Subcutaneous abdominal adipose tissue (tissue), 5 donors: ENCODE measurements at regions not wholly inside any gene's neighbourhood (a gene's known extent, or its start where the extent isn't known, plus 50 kb on each side); places are given as distances from the start of the nearest gene placed in this dataset.
"Not testable (repeated sequence)": the region's sequence is repeated elsewhere in the genome, so short reads cannot be mapped to it uniquely, and the experiment has no call there.

Experiments
- H3K27ac ChIP-seq: one replicate; pipeline ENCODE4 v1.7.0; 2013; ENCODE audit warnings: low read depth, mild to moderate bottlenecking, inconsistent platforms, low read length, moderate library complexity
- H3K27me3 ChIP-seq, 5 donors: one replicate each; pipeline ENCODE4 v1.7.0; 2013; ENCODE audit warnings: low read length in 5 of 5, inconsistent platforms in 1 of 5; ENCODE audit not compliant: control insufficient read depth in 5 of 5, insufficient read depth in 4 of 5
- H3K36me3 ChIP-seq, 5 donors: one replicate each; pipeline ENCODE4 v1.7.0; 2013; ENCODE audit warnings: low read length in 5 of 5; ENCODE audit not compliant: control insufficient read depth in 5 of 5, insufficient read depth in 5 of 5
- H3K4me1 ChIP-seq, 5 donors: one replicate each; pipeline ENCODE4 v1.7.0; 2013; ENCODE audit warnings: low read length in 5 of 5, mild to moderate bottlenecking in 3 of 5, moderate library complexity in 1 of 5; ENCODE audit not compliant: control insufficient read depth in 5 of 5, insufficient read depth in 5 of 5
- H3K4me3 ChIP-seq, 5 donors: one replicate each; pipeline ENCODE4 v1.7.0; 2013; ENCODE audit warnings: low read length in 5 of 5, low read depth in 1 of 5
- H3K9ac ChIP-seq, 5 donors: one replicate each; pipeline ENCODE4 v1.7.0; 2013; ENCODE audit warnings: low read length in 5 of 5, mild to moderate bottlenecking in 4 of 5, moderate library complexity in 3 of 5
- H3K9me3 ChIP-seq, 5 donors: one replicate each; pipeline ENCODE4 v1.7.0; 2013; ENCODE audit warnings: low read length in 5 of 5; ENCODE audit not compliant: control insufficient read depth in 5 of 5
- donor health status: healthy.
- donor health status: healthy.
- donor health status: healthy.
- donor health status: healthy.
- donor health status: healthy.

- H3K27ac ChIP-seq: no peak overlapping the region
- peaks cover 0 to 4% (median 0%) of the 10 kb centered on the region in 5 donors for H3K4me1 ChIP-seq
- no peaks in the 10 kb centered on the region for H3K27me3 ChIP-seq
- H3K4me3 ChIP-seq: no peak overlapping the region
- H3K9me3 ChIP-seq: no peaks in the 10 kb centered on the region
- H3K9ac ChIP-seq: no peak overlapping the region
- H3K36me3 ChIP-seq: no peaks in the 10 kb centered on the region
These were observed 386.1 kb upstream of the SYNCRIP start for GRCh38 chr6:86028776-86029175.

GRCh38 chr6:86026890-86027289, 384.2 kb upstream of the SYNCRIP start:
- H3K27ac ChIP-seq, H3K4me3 ChIP-seq, H3K4me1 ChIP-seq, H3K9ac ChIP-seq, H3K9me3 ChIP-seq, H3K36me3 ChIP-seq, H3K27me3 ChIP-seq: not testable (repeated sequence)

GRCh38 chr6:86017236-86017635, 374.6 kb upstream of the SYNCRIP start:
- H3K27me3 ChIP-seq: no peaks in the 10 kb centered on the region
- no peaks in the 10 kb centered on the region for H3K36me3 ChIP-seq
- H3K9ac ChIP-seq: no peak overlapping the region
- H3K9me3 ChIP-seq: no peaks in the 10 kb centered on the region
- H3K4me1 ChIP-seq: no peaks in the 10 kb centered on the region
- H3K27ac ChIP-seq: no peak overlapping the region
- no peak overlapping the region for H3K4me3 ChIP-seq

- H3K27me3 ChIP-seq: no peaks in the 10 kb centered on the region
- no peak overlapping the region for H3K27ac ChIP-seq
- H3K9me3 ChIP-seq: no peaks in the 10 kb centered on the region
- no peaks in the 10 kb centered on the region for H3K4me1 ChIP-seq
- no peak overlapping the region for H3K4me3 ChIP-seq
- H3K36me3 ChIP-seq: no peaks in the 10 kb centered on the region
- no peak overlapping the region for H3K9ac ChIP-seq
These were observed 373.9 kb upstream of the SYNCRIP start for GRCh38 chr6:86016567-86016966.

GRCh38 chr6:86016077-86016476, 373.4 kb upstream of the SYNCRIP start:
- H3K4me1 ChIP-seq: peaks cover 0 to 3% (median 0%) of the 10 kb centered on the region in 5 donors
- H3K9ac ChIP-seq: no peak overlapping the region
- no peak overlapping the region for H3K4me3 ChIP-seq
- no peaks in the 10 kb centered on the region for H3K27me3 ChIP-seq
- H3K9me3 ChIP-seq: no peaks in the 10 kb centered on the region
- H3K27ac ChIP-seq: no peak overlapping the region
- H3K36me3 ChIP-seq: no peaks in the 10 kb centered on the region

- not testable (repeated sequence) for H3K9ac ChIP-seq, H3K27me3 ChIP-seq, H3K9me3 ChIP-seq, H3K27ac ChIP-seq, H3K4me1 ChIP-seq, H3K36me3 ChIP-seq, H3K4me3 ChIP-seq
These were observed 370.3 kb upstream of the SYNCRIP start for GRCh38 chr6:86012991-86013390.

GRCh38 chr6:86010915-86011786, 368.5 kb upstream of the SYNCRIP start:
- Histone ChIP-seq H3K27me3 (no peaks in the 10 kb centered on the region), H3K9me3 (no peaks in the 10 kb centered on the region), H3K4me1 (peaks cover 0 to 3% (median 0%) of the 10 kb centered on the region in 5 donors), H3K27ac (no peak overlapping the region), H3K4me3 (no peak overlapping the region), H3K36me3 (no peaks in the 10 kb centered on the region), H3K9ac (no peak overlapping the region)

- H3K4me1 ChIP-seq: no peaks in the 10 kb centered on the region
- no peak overlapping the region for H3K27ac ChIP-seq
- no peaks in the 10 kb centered on the region for H3K36me3 ChIP-seq
- no peaks in the 10 kb centered on the region for H3K27me3 ChIP-seq
- no peaks in the 10 kb centered on the region for H3K9me3 ChIP-seq
- no peak overlapping the region for H3K9ac ChIP-seq
- no peak overlapping the region for H3K4me3 ChIP-seq
These were observed 354.5 kb upstream of the SYNCRIP start for GRCh38 chr6:85997206-85997605.

- H3K27ac ChIP-seq: no peak overlapping the region
- no peaks in the 10 kb centered on the region for H3K27me3 ChIP-seq
- no peaks in the 10 kb centered on the region for H3K36me3 ChIP-seq
- H3K9me3 ChIP-seq: no peaks in the 10 kb centered on the region
- H3K9ac ChIP-seq: no peak overlapping the region
- no peaks in the 10 kb centered on the region for H3K4me1 ChIP-seq
- H3K4me3 ChIP-seq: no peak overlapping the region
These were observed 353.3 kb upstream of the SYNCRIP start for GRCh38 chr6:85996034-85996375.

- Histone ChIP-seq H3K9me3 (no peaks in the 10 kb centered on the region), H3K9ac (no peak overlapping the region), H3K27me3 (no peaks in the 10 kb centered on the region), H3K27ac (no peak overlapping the region), H3K4me3 (no peak overlapping the region), H3K36me3 (no peaks in the 10 kb centered on the region), H3K4me1 (no peaks in the 10 kb centered on the region)
These were observed 352.8 kb upstream of the SYNCRIP start for GRCh38 chr6:85995339-85996033.
